ENCODE measurements at regions not wholly inside any gene's neighbourhood (a gene's known extent, or its start where the extent isn't known, plus 50 kb on each side); places are given as distances from the start of the nearest gene placed in this dataset.

GRCh38 chr5:105134328-105134727 lies 1571.7 kb upstream of the NUDT12 start:
- no peak for TF ChIP-seq CTCF (IDR thresholded peaks at IDR 0.05; ENCODE audit: low read depth, low read length)
- Histone ChIP-seq H3K4me1 (ENCODE audit: low read depth) (no peaks in the 10 kb centered on the region), H3K27ac (no peak overlapping the region), H3K36me3 (no peaks in the 10 kb centered on the region), H3K4me3 (no peak overlapping the region), H3K27me3 (no peaks in the 10 kb centered on the region), H3K9me3 (ENCODE audit: low read depth) (no peaks in the 10 kb centered on the region)
- DNase-seq (ENCODE audit: low read depth in 1 of 2, low spot score in 1 of 2), result no peak

- H3K36me3 ChIP-seq, result no peaks in the 10 kb centered on the region
- H3K4me1 ChIP-seq (ENCODE audit: low read depth), result no peaks in the 10 kb centered on the region
- no peak overlapping the region for H3K4me3 ChIP-seq
- TF ChIP-seq CTCF (IDR thresholded peaks at IDR 0.05; ENCODE audit: low read depth, low read length), result no peak
- H3K27ac ChIP-seq, result no peak overlapping the region
- H3K27me3 ChIP-seq, result no peaks in the 10 kb centered on the region
- DNase-seq (ENCODE audit: low read depth in 1 of 2, low spot score in 1 of 2), result no peak
- no peaks in the 10 kb centered on the region for H3K9me3 ChIP-seq (ENCODE audit: low read depth)
Measured at GRCh38 chr5:105133087-105133486, 1570.5 kb upstream of the NUDT12 start.

GRCh38 chr5:105132581-105132980 lies 1570.0 kb upstream of the NUDT12 start:
- DNase-seq (ENCODE audit: low read depth in 1 of 2, low spot score in 1 of 2), result no peak
- H3K4me1 ChIP-seq (ENCODE audit: low read depth), result no peaks in the 10 kb centered on the region
- TF ChIP-seq CTCF (IDR thresholded peaks at IDR 0.05; ENCODE audit: low read depth, low read length), result no peak

GRCh38 chr5:105131045-105131444 lies 1568.5 kb upstream of the NUDT12 start:
- Histone ChIP-seq H3K4me3 (no peak overlapping the region), H3K27ac (no peak overlapping the region), H3K27me3 (no peaks in the 10 kb centered on the region), H3K4me1 (ENCODE audit: low read depth) (no peaks in the 10 kb centered on the region), H3K9me3 (ENCODE audit: low read depth) (no peaks in the 10 kb centered on the region), H3K36me3 (no peaks in the 10 kb centered on the region)
- DNase-seq (ENCODE audit: low read depth in 1 of 2, low spot score in 1 of 2), result no peak
- TF ChIP-seq CTCF (IDR thresholded peaks at IDR 0.05; ENCODE audit: low read depth, low read length), result no peak

More at GRCh38 chr5:105132581-105132980, 1570.0 kb upstream of the NUDT12 start:
- H3K4me3 ChIP-seq, result no peak overlapping the region
- no peaks in the 10 kb centered on the region for H3K9me3 ChIP-seq (ENCODE audit: low read depth)
- no peaks in the 10 kb centered on the region for H3K36me3 ChIP-seq
- no peak overlapping the region for H3K27ac ChIP-seq
- H3K27me3 ChIP-seq, result no peaks in the 10 kb centered on the region

- Histone ChIP-seq H3K27ac (no peak overlapping the region), H3K9me3 (ENCODE audit: low read depth) (no peaks in the 10 kb centered on the region), H3K4me1 (ENCODE audit: low read depth) (no peaks in the 10 kb centered on the region), H3K27me3 (no peaks in the 10 kb centered on the region), H3K4me3 (no peak overlapping the region), H3K36me3 (no peaks in the 10 kb centered on the region)
- DNase-seq (ENCODE audit: low read depth in 1 of 2, low spot score in 1 of 2), result peak in 1 of 2 donors; percentile 0
- no peak for TF ChIP-seq CTCF (IDR thresholded peaks at IDR 0.05; ENCODE audit: low read depth, low read length)
Measured at GRCh38 chr5:105101577-105101976, 1539.0 kb upstream of the NUDT12 start.

- H3K9me3 ChIP-seq (ENCODE audit: low read depth), result no peaks in the 10 kb centered on the region
- no peak for DNase-seq (ENCODE audit: low read depth in 1 of 2, low spot score in 1 of 2)
- H3K4me3 ChIP-seq, result no peak overlapping the region
- no peak for TF ChIP-seq CTCF (IDR thresholded peaks at IDR 0.05; ENCODE audit: low read depth, low read length)
- H3K27me3 ChIP-seq, result no peaks in the 10 kb centered on the region
- no peak overlapping the region for H3K27ac ChIP-seq
- H3K4me1 ChIP-seq (ENCODE audit: low read depth), result no peaks in the 10 kb centered on the region
- no peaks in the 10 kb centered on the region for H3K36me3 ChIP-seq
Measured at GRCh38 chr5:105088961-105089360, 1526.4 kb upstream of the NUDT12 start.
